ENCODE measurements at regions not wholly inside any gene's neighbourhood (a gene's known extent, or its start where the extent isn't known, plus 50 kb on each side); places are given as distances from the start of the nearest gene placed in this dataset.

DNA sequence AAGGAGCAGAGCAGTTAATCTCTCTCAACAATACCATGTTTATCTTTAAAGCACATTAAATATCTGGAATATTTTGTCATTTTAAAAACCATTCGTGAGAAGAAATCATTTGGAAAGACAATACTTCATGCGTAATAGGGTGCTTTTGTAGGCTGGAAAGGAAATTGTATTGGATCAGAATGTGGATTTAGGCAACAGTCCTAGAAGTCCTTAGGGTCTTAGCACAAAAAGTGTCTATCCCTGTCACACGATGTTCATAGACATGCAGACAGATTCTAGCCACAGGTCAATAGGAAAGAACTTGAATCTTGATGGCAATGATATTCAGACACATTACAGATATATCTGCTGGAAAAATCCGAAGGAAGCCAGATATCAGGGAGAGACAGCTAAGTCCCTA is 156.0 kb downstream of the KCTD12 start:
- Histone ChIP-seq H3K56ac (ENCODE audit: insufficient read length, low read depth, low read length) (no peak overlapping the region), H3K27me3 (ENCODE audit: insufficient read depth, low read length) (no peaks in the 10 kb centered on the region), H3K14ac (ENCODE audit: insufficient read depth, low read length) (no peak overlapping the region), H3K4me2 (ENCODE audit: insufficient read depth, insufficient read length, low read length) (no peak overlapping the region), H4K91ac (ENCODE audit: insufficient read length, low read depth, low read length) (no peak overlapping the region), H3K4ac (ENCODE audit: low read depth, low read length) (no peak overlapping the region), H2BK15ac (ENCODE audit: low read depth, low read length) (no peak overlapping the region), H3K79me1 (ENCODE audit: insufficient read depth, low read depth, low read length, poor library complexity, severe bottlenecking) (no peaks in the 10 kb centered on the region), H3T11ph (ENCODE audit: low read length) (no peak overlapping the region), H3K27ac (ENCODE audit: insufficient read length, low read depth, low read length) (no peak overlapping the region), H4K20me1 (ENCODE audit: control insufficient read depth, insufficient read depth, insufficient read length) (no peaks in the 10 kb centered on the region), H4K8ac (replicated peaks; ENCODE audit: insufficient read length, low read depth, low read length) (no peak overlapping the region), H3K4me1 (ENCODE audit: insufficient read depth, low read length) (peaks cover 3% of the 10 kb centered on the region; the same call in 1 of the 2 replicates), H3K23me2 (ENCODE audit: insufficient read length, low read depth, low read length, poor library complexity, severe bottlenecking) (no peaks in the 10 kb centered on the region), H2BK20ac (ENCODE audit: low read depth, low read length, poor library complexity, severe bottlenecking) (no peak overlapping the region), H3K9ac (ENCODE audit: extremely low read depth, insufficient read length, low read length) (no peak overlapping the region), H2BK5ac (ENCODE audit: insufficient read length, low read length) (no peak overlapping the region), H4K5ac (ENCODE audit: insufficient read length, low read depth, low read length) (no peak overlapping the region), H3K79me2 (ENCODE audit: insufficient read depth, low read length) (no peaks in the 10 kb centered on the region), H2BK12ac (ENCODE audit: insufficient read length, low read depth, low read length) (no peak overlapping the region), H2AFZ (ENCODE audit: low read length) (no peak overlapping the region), H2BK120ac (ENCODE audit: low read depth, low read length, poor library complexity, severe bottlenecking) (no peak overlapping the region), H3K23ac (ENCODE audit: insufficient read length, low read depth, low read length) (no peak overlapping the region), H3K18ac (ENCODE audit: insufficient read length, low read depth, low read length) (no peak overlapping the region), H2AK5ac (ENCODE audit: insufficient read length, low read length) (no peak overlapping the region), H3K9me3 (ENCODE audit: control insufficient read depth, low read depth, low read length) (no peaks in the 10 kb centered on the region)
- H3K4me1 Mint-ChIP-seq = peaks cover 8% of the 10 kb centered on the region in 2 experiments; a peak in 3 of 4 replicates
- peaks cover 16 to 18% of the 10 kb centered on the region in 2 experiments for H3K9me3 Mint-ChIP-seq
- peaks cover 7 to 15% (median 10%) of the 10 kb centered on the region in 3 experiments for H3K36me3 Mint-ChIP-seq (ENCODE audit: insufficient read depth in 1 of 3, low read depth in 3 of 3)
- no CpG with 5 or more reads among the region's 4 CpGs for WGBS (ENCODE audit: extremely low coverage, insufficient read length, low lambda C conversion rate)
- TF ChIP-seq, protein P1, sequence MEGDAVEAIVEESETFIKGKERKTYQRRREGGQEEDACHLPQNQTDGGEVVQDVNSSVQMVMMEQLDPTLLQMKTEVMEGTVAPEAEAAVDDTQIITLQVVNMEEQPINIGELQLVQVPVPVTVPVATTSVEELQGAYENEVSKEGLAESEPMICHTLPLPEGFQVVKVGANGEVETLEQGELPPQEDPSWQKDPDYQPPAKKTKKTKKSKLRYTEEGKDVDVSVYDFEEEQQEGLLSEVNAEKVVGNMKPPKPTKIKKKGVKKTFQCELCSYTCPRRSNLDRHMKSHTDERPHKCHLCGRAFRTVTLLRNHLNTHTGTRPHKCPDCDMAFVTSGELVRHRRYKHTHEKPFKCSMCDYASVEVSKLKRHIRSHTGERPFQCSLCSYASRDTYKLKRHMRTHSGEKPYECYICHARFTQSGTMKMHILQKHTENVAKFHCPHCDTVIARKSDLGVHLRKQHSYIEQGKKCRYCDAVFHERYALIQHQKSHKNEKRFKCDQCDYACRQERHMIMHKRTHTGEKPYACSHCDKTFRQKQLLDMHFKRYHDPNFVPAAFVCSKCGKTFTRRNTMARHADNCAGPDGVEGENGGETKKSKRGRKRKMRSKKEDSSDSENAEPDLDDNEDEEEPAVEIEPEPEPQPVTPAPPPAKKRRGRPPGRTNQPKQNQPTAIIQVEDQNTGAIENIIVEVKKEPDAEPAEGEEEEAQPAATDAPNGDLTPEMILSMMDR (conservative IDR thresholded peaks at IDR 0.05) = no peak
- no peak overlapping the region for H3K27ac Mint-ChIP-seq
- H3K4me3 Mint-ChIP-seq = no peak overlapping the region
- DNase-seq = no peak
- no peaks in the 10 kb centered on the region for H3K27me3 Mint-ChIP-seq (ENCODE audit: low read depth)
